Right lobe of liver (tissue), 4 donors: ENCODE measurements at regions not wholly inside any gene's neighbourhood (a gene's known extent, or its start where the extent isn't known, plus 50 kb on each side); places are given as distances from the start of the nearest gene placed in this dataset.

Experiments used
- POLR2A ChIP-seq: fragments of 450-650 bp; IDR thresholded peaks from one replicate; pipeline ENCODE4 v1.6.1; 2017; ENCODE audit warnings: antibody characterized with exemption, mild to moderate bottlenecking
- TF ChIP-seq, protein P1 (sequence below), 4 donors: fragments of 200-600 bp in 3 of 4; fragments of 450-650 bp in 1 of 4; IDR thresholded peaks; one replicate each; pipeline versions ENCODE4 v1.5.1 to v1.8.0; 2016 to 2022; ENCODE audit warnings: antibody characterized with exemption in 4 of 4, mild to moderate bottlenecking in 2 of 4
- donor health status: DM: no; HTN: no; CAD: no.
- donor health status: DM: no; HTN: no; CAD: no.
- donor health status: DM: no; HTN: yes; CAD: no.

GRCh38 chr20:60937585-60937984 is 314.5 kb upstream of the CDH4 start:
- TF ChIP-seq, protein P1, sequence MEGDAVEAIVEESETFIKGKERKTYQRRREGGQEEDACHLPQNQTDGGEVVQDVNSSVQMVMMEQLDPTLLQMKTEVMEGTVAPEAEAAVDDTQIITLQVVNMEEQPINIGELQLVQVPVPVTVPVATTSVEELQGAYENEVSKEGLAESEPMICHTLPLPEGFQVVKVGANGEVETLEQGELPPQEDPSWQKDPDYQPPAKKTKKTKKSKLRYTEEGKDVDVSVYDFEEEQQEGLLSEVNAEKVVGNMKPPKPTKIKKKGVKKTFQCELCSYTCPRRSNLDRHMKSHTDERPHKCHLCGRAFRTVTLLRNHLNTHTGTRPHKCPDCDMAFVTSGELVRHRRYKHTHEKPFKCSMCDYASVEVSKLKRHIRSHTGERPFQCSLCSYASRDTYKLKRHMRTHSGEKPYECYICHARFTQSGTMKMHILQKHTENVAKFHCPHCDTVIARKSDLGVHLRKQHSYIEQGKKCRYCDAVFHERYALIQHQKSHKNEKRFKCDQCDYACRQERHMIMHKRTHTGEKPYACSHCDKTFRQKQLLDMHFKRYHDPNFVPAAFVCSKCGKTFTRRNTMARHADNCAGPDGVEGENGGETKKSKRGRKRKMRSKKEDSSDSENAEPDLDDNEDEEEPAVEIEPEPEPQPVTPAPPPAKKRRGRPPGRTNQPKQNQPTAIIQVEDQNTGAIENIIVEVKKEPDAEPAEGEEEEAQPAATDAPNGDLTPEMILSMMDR (IDR thresholded peaks at IDR 0.05) = no peak
- no peak for TF ChIP-seq POLR2A
